GM21447 (cell line): ENCODE measurements at regions not wholly inside any gene's neighbourhood (a gene's known extent, or its start where the extent isn't known, plus 50 kb on each side); places are given as distances from the start of the nearest gene placed in this dataset.
"Not testable (repeated sequence)": the region's sequence is repeated elsewhere in the genome, so short reads cannot be mapped to it uniquely, and the experiment has no call there.

Experiments used
- ATAC-seq: cut with Tn5 transposase; IDR thresholded peaks from one replicate; pipeline ENCODE4 v1.9.1; 2021; ENCODE audit not compliant: unreplicated experiment

DNA sequence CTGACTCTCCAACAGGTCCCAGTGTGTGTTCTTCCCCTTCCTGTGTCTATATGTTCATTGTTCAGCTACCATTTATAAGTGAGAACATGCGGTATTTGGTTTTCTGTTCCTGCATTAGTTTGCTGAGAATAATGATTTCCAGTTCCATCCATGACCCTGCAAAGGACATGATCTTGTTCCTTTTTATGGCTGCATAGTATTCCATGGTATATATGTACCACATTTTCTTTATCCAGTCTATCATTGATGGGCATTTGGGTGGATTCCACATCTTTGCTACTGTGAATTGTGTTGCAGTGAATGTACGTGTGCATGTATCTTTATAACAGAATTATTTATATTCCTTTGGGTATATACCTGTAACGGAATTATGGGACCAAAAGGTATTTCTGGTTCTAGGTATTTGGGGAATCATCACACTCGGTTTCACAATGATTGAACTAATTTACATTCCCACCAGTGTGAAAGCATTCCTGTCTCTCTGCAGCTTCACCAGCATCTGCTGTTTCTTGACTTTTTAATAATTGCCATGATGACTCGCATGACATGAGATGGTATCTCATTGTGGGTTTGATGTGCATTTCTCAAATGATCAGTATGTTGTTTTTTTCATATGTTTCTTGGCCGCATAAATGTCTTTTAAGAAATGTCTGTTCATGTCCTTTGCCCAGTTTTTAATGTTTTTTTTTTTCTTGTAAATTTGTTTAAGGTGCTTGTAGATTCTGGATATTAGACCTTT, 60.2 kb downstream of the LSMEM1 start:
- no peak for ATAC-seq

DNA sequence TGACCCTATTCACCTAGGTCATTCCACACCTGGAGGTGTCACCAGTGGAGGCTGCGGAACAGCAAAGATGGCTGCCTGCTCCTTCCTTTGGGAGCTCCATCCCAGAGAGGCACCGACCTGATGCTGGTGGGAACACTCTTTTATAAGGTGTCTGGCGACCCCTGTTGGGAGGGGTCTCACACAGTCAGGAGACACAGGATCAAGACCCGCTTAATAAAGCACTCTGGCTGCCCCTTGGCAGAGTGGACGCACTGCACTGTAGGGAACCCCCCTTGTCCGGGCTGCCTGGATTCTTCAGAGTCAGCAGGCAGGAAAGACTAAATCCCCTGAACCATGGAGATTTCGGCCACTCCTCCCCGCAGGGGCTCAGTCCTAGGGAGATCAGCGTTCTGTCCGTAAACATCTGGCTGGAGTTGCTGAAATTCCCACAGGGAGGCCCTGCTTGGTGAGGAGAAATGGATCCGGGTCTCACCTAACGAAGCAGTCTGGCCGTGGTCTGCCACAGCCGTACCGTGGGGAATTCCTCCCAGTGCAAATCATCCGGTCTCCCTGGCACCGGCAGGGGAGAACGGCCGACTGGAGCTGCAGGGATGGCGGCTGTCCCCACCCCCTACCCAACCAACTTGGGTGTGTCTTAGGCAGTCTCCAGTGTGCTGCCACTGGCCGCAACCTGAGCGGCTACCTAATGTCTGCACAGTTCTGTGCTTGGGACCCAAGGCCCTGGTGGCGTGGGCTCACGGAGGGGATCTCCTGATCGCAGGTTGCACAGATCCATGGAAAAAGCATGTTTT, 66.1 kb downstream of the LSMEM1 start:
- ATAC-seq: no peak

DNA sequence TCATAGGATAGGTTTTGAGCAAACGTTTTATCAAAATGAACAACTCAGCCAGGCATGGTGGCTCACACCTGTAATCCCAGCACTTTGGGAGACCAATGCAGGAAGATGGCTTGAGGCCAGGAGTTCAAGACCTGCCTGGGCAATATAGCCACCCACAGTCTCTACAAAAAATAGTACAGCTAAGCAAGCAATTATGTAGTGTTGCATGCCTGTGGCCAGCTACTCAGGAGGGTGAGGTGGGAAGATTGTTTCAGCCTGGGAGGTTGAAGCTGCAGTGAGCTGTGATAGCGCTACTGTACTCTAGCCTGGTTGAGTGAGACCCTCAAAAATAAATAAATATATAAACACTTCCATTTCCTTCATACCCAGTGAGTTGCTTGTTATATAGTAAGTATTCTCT, 67.1 kb downstream of the LSMEM1 start:
- ATAC-seq: no peak

DNA sequence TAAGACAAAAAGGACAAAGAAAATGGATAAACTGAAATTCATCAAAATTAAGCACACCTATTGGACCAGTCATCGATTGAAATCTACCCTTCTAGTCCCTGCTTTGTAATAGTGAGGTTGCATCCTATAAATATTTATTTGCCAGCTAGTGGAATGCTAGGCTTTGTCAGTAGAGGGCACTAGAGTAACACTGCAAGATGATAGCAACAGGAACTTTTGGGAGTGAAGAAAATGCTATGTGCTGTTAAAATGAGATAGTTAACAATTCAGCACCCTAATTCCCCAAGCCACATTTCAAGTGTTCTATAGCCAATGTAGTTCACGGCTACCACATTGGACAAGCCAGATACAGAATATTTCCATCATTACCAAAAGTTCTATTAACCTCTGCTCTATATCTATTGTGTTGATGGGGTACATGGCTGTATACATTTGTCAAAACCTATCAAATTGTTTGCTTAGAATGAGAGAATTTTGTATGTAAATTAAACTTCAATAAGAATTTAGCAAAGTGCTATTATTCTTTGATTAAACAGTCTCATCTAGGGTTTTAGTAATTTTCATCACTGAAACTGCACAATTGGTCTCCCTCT, 69.8 kb downstream of the LSMEM1 start:
- peak; percentile 98 for ATAC-seq

DNA sequence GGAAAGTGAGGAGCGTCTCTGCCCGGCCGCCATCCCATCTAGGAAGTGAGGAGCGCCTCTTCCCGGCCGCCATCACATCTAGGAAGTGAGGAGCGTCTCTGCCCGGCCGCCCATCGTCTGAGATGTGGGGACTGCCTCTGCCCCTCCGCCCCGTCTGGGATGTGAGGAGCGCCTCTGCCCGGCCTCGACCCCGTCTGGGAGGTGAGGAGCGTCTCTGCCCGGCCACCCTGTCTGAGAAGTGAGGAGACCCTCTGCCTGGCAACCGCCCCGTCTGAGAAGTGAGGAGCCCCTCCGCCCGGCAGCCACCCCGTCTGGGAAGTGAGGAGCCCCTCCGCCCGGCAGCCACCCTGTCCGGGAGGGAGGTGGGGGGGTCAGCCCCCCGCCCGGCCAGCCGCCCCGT, 70.7 kb downstream of the LSMEM1 start:
- ATAC-seq: not testable (repeated sequence)

DNA sequence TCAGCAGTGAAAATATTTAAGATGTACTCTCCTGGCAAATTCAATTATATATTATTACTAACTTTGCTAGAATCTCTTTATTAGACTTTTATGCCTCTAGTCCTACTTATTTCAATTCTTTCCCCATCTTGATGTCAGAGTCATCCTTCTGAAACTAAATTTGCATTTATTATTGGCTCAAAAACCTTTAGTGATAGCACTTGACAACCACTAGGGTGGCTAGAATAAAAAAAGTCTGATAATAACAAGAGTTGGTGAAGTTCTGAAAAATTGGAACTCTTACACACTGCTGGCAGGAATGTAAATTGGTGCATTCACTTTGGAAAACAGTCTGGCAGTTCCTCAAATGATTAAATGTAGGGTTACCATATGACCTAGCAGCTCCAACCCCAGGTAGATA, 73.8 kb downstream of the LSMEM1 start:
- ATAC-seq: no peak

DNA sequence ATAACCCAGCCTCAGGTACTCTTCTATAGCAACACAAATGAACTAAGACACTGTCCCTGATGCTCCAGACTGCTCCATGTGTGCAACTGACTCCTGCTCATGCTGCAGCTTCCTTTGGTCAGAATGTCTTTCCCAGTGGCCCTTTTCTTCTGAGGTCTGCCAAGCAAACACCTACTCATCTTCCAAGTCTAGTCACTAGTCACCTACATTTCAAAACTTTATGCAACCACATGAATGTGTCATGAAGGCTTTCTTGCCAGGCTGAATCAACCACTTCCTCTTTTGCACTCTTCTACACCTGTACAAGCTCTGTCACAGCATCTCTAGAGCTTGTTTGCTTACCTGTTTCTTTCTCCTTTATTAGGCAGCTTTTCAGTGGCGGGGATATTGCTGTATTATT, 75.8 kb downstream of the LSMEM1 start:
- ATAC-seq: peak; percentile 77

DNA sequence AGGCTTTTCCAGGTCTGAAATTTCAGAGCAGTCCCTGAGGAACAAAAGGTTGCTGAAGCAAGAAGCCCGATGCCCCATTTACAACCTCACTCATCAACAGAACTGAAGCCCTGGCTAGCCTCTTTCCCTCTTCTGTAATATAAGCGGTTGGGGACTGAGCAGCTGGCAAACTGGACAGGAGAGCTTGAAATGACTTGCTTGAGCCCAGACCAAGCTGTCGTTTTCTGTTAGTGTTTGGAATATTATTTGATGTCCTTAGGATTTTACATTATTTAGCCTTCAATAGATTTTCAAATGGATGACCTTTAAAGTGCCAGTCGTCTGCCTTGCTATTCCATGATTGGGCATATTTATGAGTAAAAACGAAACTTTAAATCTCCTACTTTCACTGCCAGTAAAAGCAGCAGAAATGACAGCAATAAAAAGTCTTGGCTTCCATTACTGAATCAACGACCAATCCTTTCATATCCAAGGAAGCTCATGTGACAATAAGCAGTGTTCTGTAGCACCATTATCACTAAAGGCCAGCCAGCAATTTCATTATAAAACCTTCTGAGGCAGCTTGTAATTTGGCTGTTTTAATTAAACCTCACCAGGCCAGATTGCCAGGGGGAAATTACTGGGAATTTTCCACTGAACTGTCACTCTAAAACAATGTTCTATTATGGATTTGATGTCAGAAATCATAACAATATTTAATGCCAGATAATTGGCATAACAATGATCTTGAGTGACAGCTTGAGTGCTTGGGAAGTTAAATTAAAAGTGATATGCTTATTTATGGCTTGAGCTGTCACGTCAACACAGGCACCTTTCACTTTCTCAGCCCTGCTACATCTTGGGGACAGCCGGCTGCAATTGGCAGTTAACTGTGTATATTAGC, 85.9 kb downstream of the LSMEM1 start:
- ATAC-seq: no peak

DNA sequence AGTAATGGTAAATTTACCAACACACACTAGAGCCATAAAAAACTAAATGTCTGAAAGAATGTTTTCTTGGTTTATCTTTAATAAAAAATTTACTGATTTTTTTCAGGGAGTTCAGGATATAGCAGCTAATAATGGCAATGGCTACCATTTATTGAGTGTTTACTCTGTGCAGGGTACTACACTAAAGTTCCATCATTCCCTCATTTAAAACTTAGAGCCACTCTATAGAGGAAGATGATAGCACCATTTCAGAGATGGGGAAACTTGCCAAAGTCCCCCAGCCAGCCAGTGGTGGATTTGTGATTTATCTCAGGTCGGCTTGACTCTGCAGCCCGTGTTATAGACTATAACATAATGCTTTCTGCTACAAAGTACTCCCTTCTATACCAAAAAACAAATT, 86.6 kb downstream of the LSMEM1 start:
- ATAC-seq: no peak

DNA sequence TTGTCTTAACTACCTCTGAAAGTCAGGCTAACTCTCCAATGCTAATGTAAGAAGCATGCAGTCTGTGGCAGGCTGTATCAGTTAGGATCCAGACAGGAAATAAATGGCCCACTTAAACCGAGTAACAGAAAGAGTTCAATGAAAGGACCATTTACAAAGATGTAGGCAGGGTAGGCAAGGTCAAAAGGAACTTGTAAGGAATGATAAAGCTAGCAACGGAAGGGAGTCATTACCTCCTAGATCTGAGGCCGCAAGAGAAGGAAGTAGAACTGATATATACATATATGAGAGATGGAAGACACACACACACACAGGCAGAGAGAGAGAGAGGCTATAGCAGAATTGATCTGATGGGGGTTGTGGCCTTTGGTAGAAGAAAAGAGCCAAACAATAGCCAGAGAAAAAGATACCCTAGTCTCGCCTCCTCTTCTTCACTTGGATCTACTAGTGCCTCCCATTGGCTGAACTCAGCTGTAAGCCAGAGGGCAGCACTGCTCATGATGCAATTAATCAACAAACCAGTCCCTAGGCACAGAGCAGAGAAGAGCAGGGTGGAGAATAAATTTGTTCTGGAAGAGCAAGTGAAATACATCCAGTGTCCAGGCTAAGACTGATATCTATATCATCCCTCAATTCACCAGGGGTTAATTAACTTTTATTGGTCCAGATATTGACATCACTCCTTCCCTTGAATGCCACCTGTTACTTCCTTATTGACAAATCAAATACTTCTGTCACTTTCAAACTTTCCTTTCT, 91.2 kb downstream of the LSMEM1 start:
- ATAC-seq: no peak

DNA sequence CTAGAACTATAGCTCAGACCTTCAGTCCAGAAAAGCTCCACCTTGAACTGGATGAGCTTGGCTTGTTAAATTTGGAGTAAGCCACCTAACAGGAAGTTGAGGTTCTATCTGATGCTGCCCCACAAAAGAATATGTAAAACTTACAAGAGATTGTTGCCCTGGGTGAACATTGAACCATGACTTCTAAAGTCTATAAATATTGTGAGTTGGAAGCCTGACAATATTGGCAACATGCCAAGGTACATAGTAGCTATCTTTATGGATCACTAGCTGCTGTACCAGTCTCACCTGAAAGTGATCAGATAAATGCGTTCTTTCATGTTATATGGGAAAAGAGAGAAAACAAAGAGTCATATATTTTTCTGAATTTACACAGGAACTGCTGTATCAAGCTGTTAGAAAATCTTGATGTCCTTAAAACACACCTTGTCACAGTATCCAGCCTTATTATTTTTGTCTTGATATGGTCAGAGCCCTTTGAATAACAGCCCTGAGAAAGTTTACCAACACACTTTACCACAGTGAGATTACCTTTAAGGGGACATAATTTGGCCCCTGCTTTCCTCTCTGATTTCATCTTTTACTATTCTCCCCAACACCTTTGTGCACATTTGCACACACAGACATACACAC, 92.0 kb downstream of the LSMEM1 start:
- ATAC-seq: no peak

DNA sequence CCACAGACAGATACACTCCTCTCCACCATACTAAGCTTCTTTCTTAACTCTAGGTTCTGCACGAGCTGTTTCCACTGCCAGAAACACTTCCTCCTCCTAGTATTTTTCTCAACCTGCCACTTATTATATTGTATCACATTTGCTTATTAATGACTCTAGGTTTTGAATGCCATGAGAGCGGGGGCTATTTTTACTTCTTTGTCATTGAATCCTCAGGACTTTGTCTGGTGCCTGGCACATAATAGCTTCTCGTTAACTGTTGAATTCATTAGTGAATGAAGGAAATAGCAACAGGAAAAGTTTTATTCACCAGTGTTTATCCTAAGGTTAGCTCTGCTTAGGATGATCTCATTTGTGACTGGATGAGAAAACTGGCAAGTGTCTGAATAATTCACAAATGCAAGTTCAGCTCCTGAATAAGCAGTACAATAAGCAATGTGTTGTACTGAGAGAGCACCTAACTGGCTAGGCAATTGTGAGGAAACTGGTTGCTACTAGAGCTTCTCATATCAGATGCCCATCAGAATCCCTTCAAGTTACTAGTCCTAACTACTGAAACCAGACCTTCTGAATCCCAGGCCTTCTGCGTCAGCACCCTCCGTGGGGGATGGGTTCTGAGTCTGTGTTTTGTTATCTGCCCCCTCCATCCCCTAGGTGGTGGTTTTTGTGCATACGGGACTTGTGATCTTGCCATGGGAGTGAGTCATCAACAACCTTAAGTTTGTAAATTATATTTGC, 92.7 kb downstream of the LSMEM1 start:
- ATAC-seq: no peak

DNA sequence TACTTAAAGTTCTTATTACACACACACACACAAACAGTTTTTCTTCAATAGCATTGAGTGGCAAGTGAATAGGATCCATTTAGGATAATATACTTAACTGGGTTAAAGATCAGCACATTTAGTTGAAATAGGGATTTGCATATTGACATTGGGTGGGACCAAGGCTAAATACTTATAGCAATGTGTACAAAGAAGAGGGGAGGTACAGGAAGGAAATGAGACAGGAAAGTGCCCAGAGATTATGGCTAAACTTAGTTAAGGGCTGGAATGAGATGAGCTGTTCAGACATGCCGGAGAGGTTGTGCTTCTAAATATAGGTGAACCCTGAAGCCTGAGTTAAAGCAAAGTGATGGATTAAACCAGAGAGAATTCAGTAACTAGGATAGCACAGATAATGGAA, 95.1 kb downstream of the LSMEM1 start:
- ATAC-seq: no peak

DNA sequence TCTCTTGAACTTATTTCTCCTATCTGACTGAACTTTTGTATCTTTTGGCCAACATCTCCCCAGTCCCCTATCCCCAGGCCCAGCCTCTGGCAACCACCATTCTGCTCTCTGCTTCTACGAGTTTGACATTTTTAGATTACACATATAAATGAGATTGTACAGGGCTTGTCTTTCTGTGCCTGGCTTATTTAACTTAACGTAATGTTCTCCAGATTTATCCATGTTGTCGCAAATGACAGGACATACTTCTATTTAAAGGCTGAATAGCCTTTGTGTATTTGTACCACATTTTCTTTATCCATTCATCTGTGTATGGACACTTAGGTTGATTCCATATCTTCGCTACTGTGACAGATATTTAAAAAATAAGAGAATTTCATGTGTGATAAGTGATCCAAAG, 98.6 kb downstream of the LSMEM1 start:
- no peak for ATAC-seq

DNA sequence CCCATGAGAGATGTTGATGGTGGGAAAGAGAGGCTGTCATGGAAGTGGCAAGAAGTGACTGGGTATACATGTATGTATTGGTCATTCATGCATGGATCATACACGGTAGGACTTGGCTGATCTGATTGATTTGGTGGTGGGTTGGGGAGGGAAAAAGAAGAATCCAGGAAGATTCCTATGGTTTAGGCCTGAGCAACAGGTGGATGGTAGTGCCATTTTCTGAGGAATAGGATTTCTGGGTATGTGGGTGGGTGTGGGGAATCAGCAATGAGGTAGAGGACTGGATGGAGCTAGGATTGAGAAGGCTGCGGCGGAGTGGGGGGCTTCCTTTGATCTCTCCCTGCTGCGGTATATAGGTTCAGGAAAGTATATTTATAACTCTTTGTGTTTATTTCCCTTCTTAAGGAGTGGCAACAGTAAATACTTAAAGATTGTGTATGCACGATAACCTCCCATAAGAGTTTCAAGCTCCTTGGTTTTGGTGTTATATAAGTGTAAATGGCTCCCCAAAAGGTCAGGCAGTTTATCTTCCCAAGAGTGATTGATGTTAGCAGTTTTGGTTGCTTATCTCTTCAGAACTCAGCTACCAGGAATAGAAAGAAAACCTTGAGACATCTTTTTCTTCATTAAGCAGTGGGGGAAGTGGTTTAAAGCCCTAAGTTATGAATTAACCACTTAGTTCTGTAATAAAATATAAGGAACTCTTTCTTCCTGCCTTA, 100.1 kb downstream of the LSMEM1 start:
- no peak for ATAC-seq

DNA sequence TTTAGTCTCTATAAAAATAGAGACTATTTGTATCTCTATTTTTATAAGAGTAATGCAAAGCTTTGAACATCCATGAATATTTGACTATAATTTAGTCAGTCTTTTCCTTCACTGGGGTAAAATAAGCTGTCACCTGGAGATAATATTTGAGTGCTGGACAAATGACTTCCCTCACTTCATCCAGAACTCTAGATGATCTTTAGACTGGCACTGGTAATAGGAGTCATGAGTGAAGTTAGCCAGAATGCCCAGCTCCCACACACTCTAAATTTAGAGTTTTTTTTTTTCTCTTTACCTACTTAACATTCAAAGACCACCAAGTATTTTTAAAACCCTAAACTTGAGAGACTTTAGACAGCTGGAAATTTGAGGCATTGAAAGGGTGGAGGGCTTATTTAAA, 100.7 kb downstream of the LSMEM1 start:
- ATAC-seq: no peak

DNA sequence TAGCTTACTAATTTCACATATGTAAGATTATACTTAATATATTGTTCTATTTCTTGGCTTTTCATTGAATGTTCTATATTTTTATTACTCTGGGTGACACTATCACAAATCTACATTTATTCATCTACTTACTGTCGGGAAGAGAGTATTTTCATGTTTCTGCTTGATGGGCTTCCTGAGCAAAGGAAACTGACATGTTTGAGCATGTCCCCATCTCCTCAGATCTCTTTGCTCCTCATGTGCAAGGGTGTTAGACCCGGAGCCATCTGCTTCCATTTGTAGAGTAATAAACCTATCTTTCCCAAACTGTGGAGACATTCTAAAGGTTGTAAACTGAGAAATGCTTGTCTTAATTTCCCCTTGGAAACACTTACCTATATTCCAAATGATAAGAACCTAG, 103.5 kb downstream of the LSMEM1 start:
- no peak for ATAC-seq

DNA sequence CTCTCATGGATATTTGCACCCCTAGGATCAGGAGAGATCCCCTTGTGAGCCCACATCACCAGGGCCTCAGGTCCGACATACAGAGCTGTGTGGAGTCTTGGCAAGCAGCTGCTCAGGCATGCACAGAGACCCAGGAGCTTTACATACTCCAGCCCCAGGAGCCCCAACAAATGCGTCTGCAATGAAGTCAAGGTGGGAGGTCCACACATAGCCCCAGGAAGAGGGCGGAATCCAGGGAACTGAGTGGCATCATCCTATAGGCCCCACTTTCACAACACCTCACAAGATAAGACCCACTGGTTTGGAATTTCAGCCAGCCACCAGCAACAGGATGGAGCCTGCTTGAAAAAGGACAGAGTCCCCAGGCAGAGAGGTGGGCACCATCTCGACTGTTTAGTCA, 106.7 kb downstream of the LSMEM1 start:
- no peak for ATAC-seq
